Stimulated activated CD4-positive, alpha-beta T cell treated with anti-CD3 and anti-CD28 coated beads, TNF-alpha, amount 100 ng/mL, for 24 hours (primary cell): ENCODE measurements at regions not wholly inside any gene's neighbourhood (a gene's known extent, or its start where the extent isn't known, plus 50 kb on each side); places are given as distances from the start of the nearest gene placed in this dataset.

Source experiments
- DNase-seq, 3 experiments: peaks; one replicate each; pipeline ENCODE4 v3.0.0-alpha.2; 2020; ENCODE audit warnings: low read depth in 3 of 3

GRCh38 chr6:140985679-140986275 is 1146.9 kb upstream of the GJE1 start:
- no peak for DNase-seq

DNA sequence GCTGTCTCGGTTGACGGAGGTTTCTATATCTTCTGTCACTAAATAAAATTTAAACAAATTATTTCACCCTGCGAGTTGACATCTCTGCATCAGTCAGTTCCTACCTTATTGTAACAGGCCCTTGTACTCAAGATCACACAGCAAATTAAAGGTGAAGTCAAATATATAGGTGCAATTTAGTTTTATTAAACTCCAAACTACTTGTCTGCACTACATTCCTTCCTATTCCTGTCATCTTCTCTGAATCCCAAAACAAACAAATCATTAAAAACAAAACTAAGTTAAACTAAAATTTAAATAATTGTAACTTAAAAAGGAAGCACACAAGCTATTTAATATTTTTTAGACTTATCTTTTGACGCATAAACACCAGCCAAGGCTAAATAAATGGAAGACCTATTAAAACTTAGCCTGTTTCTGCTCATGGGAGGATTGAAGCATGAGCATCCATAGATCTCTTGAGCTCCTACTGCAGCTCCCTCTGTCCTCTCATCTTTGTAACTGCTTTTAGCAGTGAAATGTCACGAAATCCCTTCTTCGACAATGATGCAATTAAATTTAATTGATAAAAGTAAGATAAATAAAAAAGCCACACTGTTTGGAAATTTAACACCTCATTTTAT is 1152.3 kb upstream of the GJE1 start:
- no peak for DNase-seq

- no peak for DNase-seq
These were observed 1153.1 kb upstream of the GJE1 start for GRCh38 chr6:140979642-140980091.

- DNase-seq = no peak
These were observed 1155.3 kb upstream of the GJE1 start for GRCh38 chr6:140977403-140977802.

DNA sequence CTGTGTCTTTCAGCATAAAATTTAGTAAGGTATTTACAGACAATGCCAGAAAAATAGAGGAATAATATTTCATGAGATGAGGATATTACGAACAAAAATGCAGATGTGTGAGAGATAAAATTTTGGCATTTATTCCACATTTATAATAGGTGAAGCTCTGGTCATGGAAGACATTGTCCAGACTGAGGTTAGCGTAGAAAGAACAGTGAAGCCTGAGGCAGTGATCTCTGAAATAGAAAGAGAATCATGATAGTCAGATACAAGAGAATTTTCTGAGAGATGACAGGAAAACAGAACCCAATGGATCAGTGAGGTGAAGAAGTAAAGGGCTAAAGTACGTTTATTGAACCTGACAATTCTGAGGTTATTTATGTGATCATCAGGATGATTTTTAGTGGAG is 1155.9 kb upstream of the GJE1 start:
- no peak for DNase-seq

- no peak for DNase-seq
These were observed 1162.2 kb upstream of the GJE1 start for GRCh38 chr6:140970485-140970884.

DNA sequence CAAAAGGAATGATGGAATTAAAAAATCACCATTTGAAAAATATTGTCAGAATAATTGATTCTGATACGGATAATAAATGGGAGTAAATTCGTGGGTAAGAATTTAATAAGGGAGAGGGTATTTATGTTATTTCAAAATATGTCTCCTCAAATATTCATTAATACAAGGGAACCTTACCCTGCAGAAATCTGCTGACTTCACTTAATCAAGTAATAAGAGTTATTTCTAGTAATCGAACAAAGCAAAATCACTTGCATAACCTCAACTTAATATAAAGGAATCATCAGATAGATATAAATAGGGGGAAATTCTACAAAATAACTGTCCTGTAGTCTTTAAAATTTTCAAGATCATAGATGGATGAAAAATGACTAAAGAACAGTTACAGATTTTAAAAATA is 1164.7 kb upstream of the GJE1 start:
- DNase-seq = no peak

- no peak for DNase-seq
These were observed 1166.0 kb upstream of the GJE1 start for GRCh38 chr6:140966676-140967075.

- no peak for DNase-seq
These were observed 1172.2 kb upstream of the GJE1 start for GRCh38 chr6:140960566-140960965.

- no peak for DNase-seq
These were observed 1175.3 kb upstream of the GJE1 start for GRCh38 chr6:140957386-140957785.

DNA sequence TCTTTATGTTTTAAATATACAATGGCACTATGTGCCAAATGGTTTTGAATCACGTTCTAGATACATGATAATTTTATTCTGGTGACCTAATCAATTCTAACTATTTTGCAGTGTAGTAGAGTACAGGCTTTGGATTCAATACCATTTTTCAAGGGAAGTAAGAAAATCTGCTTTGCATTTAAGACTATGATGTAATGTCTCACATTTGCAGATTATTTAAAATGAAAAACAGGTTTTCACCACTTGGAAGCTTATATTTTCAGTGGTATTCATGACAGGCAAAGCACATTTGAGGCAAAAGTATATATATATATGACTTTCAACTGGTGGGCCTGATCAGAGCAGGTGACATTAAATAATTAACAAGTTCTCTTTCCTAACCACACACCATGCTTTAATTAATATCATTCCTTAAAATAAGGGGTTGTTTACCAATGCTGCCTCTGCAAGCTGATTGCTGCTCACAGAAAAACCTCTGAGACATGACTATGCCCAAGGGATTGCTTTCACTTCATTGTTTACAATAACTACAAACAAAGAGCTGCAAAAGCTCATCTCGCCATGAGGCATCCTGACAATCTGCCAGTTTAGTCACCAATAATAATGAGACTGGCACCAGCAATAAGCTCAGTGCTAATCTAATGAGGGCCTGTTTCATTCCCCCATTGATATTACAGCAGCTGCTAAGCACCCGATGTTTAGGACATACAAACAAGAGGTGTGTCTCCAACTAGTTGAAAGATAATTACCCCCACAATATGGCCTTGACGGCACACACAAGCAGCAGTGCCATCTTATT is 1176.0 kb upstream of the GJE1 start:
- no peak for DNase-seq

- no peak for DNase-seq
These were observed 1192.3 kb upstream of the GJE1 start for GRCh38 chr6:140940251-140940925.

GRCh38 chr6:140932909-140933308 is 1199.8 kb upstream of the GJE1 start:
- DNase-seq = no peak

GRCh38 chr6:140931581-140931980 is 1201.1 kb upstream of the GJE1 start:
- no peak for DNase-seq

GRCh38 chr6:140929121-140929520 is 1203.6 kb upstream of the GJE1 start:
- DNase-seq = no peak

GRCh38 chr6:140923048-140923447 is 1209.7 kb upstream of the GJE1 start:
- no peak for DNase-seq

DNA sequence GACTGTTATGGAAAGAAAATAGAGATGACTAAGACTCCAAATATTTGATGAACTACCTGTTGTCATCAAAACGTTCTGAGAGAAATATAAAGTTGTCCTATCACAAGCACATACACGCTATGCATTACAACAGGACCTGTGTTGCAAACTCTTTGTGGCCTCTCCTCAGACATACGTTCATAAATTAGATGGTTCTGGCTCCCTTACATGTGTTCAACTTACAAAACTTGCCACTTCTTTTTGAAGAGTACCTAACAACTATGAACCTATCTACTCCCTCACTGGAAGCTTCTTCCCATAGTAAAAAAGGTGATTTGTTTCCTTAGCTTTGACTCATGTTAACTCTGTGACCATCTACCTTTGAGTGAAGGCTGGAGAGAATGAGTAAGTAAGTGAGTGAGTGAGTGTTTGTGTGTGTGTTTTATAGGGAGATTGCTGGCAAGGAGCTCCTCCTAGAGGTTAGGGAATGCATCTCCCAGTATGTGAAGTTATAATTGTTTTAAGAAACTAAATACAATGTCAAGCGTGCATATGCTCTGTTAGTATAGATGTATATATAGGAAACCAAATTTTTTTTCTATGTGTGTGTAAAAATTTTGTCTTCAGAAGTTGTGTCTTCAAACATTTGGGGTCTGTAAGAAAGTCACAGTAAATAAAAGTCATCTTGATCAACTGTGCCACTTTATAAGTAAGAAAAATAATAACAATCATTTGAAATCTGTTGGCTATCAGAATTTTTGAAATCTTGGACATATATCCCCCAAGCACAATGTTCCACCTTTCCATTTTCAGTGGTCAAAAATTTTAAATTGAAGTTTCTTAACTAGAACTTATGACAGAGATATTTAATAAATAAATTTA is 1211.1 kb upstream of the GJE1 start:
- DNase-seq = no peak

DNA sequence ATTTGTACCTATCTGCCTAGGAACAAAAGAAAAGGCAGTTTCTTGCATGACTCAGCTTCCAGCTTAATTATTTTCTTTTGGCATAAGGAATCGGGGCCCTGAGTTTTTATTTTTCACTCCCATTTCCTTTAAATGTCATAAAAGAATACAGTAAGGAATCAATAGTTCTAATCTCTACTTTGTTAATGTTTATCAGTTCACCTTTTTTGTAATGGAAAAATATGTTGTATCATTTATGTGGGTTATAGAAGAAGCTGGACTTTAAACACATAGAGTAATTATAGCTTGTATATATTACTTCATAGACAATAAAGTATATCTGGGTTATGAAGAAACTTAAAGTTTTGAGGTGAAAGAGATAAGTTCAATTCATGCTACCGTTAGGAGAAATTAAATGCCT is 1214.8 kb upstream of the GJE1 start:
- no peak for DNase-seq

DNA sequence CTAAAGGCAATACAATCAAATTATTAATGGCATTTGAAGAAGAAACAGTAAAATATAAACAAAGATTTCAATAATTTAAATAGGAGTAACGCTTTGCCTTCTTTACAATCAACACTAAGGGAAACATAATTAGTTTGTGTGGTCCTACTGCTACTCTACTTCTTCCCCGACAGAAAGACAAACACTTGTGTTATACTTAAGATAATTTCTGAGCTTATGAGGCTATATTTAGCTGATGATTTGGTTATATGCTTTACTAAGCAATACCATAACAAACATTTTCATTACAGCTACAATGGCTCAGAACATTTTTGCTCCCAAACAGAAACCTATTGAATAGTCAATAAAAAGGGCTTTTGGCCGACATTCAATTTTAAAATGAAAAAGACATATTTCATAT is 1217.2 kb upstream of the GJE1 start:
- DNase-seq = no peak

GRCh38 chr6:140915103-140915502 is 1217.6 kb upstream of the GJE1 start:
- no peak for DNase-seq

DNA sequence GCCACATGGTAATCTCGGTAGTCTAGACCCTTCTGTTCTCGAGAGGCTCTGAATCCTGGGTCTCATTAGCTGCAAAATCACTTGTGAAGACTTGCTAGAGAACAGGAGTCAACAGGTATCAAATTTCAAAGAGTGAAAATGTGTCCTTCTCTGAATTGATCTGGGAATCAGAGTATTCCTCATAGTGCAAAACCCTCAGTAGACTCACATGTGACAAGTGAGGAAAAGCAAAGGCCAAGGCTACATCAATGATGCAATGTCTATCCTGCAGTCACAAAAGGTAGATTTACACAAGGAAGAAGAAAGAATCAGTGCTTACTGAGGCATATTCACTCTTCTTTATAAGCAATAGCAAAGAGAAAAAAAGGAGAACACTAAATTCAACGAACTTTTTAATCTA is 1220.0 kb upstream of the GJE1 start:
- no peak for DNase-seq

GRCh38 chr6:140909625-140910024 is 1223.1 kb upstream of the GJE1 start:
- DNase-seq = no peak
